ENCODE measurements at regions not wholly inside any gene's neighbourhood (a gene's known extent, or its start where the extent isn't known, plus 50 kb on each side); places are given as distances from the start of the nearest gene placed in this dataset.

GRCh38 chr1:213871179-213871578 is 116.6 kb upstream of the PROX1 start:
- in situ Hi-C loops (cut with MboI; ENCODE audit: low pct_unique_long_range_greater_than_20kb, low sequenced_read_pairs, unreplicated experiment), result no loop called here
- DNase-seq (ENCODE audit: low spot score), result no peak
- TF ChIP-seq, protein P1, sequence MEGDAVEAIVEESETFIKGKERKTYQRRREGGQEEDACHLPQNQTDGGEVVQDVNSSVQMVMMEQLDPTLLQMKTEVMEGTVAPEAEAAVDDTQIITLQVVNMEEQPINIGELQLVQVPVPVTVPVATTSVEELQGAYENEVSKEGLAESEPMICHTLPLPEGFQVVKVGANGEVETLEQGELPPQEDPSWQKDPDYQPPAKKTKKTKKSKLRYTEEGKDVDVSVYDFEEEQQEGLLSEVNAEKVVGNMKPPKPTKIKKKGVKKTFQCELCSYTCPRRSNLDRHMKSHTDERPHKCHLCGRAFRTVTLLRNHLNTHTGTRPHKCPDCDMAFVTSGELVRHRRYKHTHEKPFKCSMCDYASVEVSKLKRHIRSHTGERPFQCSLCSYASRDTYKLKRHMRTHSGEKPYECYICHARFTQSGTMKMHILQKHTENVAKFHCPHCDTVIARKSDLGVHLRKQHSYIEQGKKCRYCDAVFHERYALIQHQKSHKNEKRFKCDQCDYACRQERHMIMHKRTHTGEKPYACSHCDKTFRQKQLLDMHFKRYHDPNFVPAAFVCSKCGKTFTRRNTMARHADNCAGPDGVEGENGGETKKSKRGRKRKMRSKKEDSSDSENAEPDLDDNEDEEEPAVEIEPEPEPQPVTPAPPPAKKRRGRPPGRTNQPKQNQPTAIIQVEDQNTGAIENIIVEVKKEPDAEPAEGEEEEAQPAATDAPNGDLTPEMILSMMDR (IDR thresholded peaks at IDR 0.05; ENCODE audit: extremely low read depth, insufficient read depth, missing control alignments), result no peak

- TF ChIP-seq, protein P1 (IDR thresholded peaks at IDR 0.05; ENCODE audit: extremely low read depth, insufficient read depth, missing control alignments), result no peak
- no peak for DNase-seq (ENCODE audit: low spot score)
- in situ Hi-C loops (cut with MboI; ENCODE audit: low pct_unique_long_range_greater_than_20kb, low sequenced_read_pairs, unreplicated experiment), result no loop called here
These were observed 113.0 kb upstream of the PROX1 start for GRCh38 chr1:213874789-213875188.

- TF ChIP-seq, protein P1 (IDR thresholded peaks at IDR 0.05; ENCODE audit: extremely low read depth, insufficient read depth, missing control alignments), result no peak
- DNase-seq (ENCODE audit: low spot score), result no peak
- in situ Hi-C loops (cut with MboI; ENCODE audit: low pct_unique_long_range_greater_than_20kb, low sequenced_read_pairs, unreplicated experiment), result no loop called here
These were observed 111.2 kb upstream of the PROX1 start for GRCh38 chr1:213876531-213876930.

DNA sequence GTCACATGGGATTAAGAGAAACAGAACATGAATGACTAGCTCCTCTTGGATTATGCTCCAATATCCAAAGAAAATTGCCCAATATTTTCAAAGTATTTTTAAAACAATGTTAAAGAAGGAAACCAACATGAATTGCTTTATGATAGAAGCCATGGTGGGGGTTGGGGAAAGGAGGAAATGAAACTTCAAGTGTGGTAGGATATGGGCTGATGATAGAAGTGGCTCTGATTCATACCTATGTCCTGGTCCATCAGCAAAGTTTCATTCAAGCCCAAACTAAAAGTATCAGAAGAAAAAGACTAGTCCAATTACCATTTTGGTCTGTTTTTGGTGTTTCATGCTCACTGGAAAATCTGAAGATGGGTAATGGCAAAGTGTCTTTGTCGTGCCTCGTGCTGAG is 104.2 kb upstream of the PROX1 start:
- in situ Hi-C loops (cut with MboI; ENCODE audit: low pct_unique_long_range_greater_than_20kb, low sequenced_read_pairs, unreplicated experiment), result no loop called here
- no peak for DNase-seq (ENCODE audit: low spot score)
- TF ChIP-seq, protein P1 (IDR thresholded peaks at IDR 0.05; ENCODE audit: extremely low read depth, insufficient read depth, missing control alignments), result no peak

- TF ChIP-seq, protein P1 (IDR thresholded peaks at IDR 0.05; ENCODE audit: extremely low read depth, insufficient read depth, missing control alignments), result no peak
- in situ Hi-C loops (cut with MboI; ENCODE audit: low pct_unique_long_range_greater_than_20kb, low sequenced_read_pairs, unreplicated experiment), result no loop called here
- no peak for DNase-seq (ENCODE audit: low spot score)
These were observed 103.4 kb upstream of the PROX1 start for GRCh38 chr1:213884402-213884801.

DNA sequence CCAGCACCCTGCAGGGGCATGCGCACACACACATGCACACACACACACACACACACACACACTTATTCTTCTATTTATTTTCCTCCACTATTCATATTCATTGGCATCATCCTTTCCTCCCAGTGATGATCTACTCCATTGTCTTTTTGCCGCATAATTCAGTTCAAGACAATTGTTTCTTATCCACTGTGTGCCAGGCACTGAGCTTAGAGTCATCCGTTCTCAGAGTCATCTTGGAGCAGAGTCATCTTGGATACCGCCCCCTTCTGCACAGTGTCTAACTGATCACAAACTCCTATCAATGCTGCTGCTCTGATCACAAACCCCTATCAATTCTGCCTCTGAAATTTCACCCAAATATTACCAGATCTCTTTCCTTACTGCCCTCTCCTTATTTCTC is 102.8 kb upstream of the PROX1 start:
- TF ChIP-seq, protein P1 (IDR thresholded peaks at IDR 0.05; ENCODE audit: extremely low read depth, insufficient read depth, missing control alignments), result no peak

GRCh38 chr1:213887842-213888241 is 99.9 kb upstream of the PROX1 start:
- in situ Hi-C loops (cut with MboI; ENCODE audit: low pct_unique_long_range_greater_than_20kb, low sequenced_read_pairs, unreplicated experiment), result no loop called here

More for the DNA sequence above, 102.8 kb upstream of the PROX1 start:
- in situ Hi-C loops (cut with MboI; ENCODE audit: low pct_unique_long_range_greater_than_20kb, low sequenced_read_pairs, unreplicated experiment), result no loop called here
- no peak for DNase-seq (ENCODE audit: low spot score)

More at GRCh38 chr1:213887842-213888241, 99.9 kb upstream of the PROX1 start:
- TF ChIP-seq, protein P1 (IDR thresholded peaks at IDR 0.05; ENCODE audit: extremely low read depth, insufficient read depth, missing control alignments), result no peak
- DNase-seq (ENCODE audit: low spot score), result no peak
